NT2/D1 (cell line): ENCODE measurements at regions not wholly inside any gene's neighbourhood (a gene's known extent, or its start where the extent isn't known, plus 50 kb on each side); places are given as distances from the start of the nearest gene placed in this dataset.

ENCODE experiments used
- DNase-seq: peaks from one replicate; pipeline ENCODE4 v3.0.0-alpha.2; 2011; ENCODE audit warnings: low read depth, low spot score
- H3K27me3 ChIP-seq: 2 replicates; pipeline ENCODE4 v1.6.0; 2011; ENCODE audit warnings: mild to moderate bottlenecking; ENCODE audit not compliant: insufficient read length, insufficient read depth
- H3K36me3 ChIP-seq: 2 replicates; pipeline ENCODE4 v1.6.1; 2011; ENCODE audit warnings: mild to moderate bottlenecking, low read length, mixed read lengths; ENCODE audit not compliant: insufficient read depth, insufficient read length
- H3K4me1 ChIP-seq: 2 replicates; pipeline ENCODE4 v1.5.1; 2011; ENCODE audit not compliant: insufficient read depth, insufficient read length
- H3K4me3 ChIP-seq: 2 replicates; pipeline ENCODE4 v1.5.1; 2011; ENCODE audit warnings: low read depth; ENCODE audit not compliant: insufficient read length
- H3K9ac ChIP-seq: 2 replicates; pipeline ENCODE4 v1.6.0; 2011; ENCODE audit warnings: low read depth; ENCODE audit not compliant: insufficient read length
- H3K9me3 ChIP-seq: 2 replicates; pipeline ENCODE4 v1.5.1; 2011; ENCODE audit warnings: mild to moderate bottlenecking, low read length; ENCODE audit not compliant: insufficient read depth
- SUZ12 ChIP-seq: IDR thresholded peaks from 2 replicates; pipeline ENCODE4 v1.6.1; 2011; ENCODE audit not compliant: insufficient read length, insufficient read depth; ENCODE audit errors: extremely low read depth
- YY1 ChIP-seq: IDR thresholded peaks from 2 replicates; pipeline ENCODE4 v1.6.1; 2011; ENCODE audit not compliant: insufficient read length, insufficient read depth
- ZNF274 ChIP-seq: IDR thresholded peaks from 2 replicates; pipeline ENCODE4 v1.6.1; 2011; ENCODE audit warnings: mild to moderate bottlenecking, low read depth, low read length

GRCh38 chr2:45300026-45300750, 290.9 kb upstream of the SIX2 start:
- DNase-seq: no peak
- Histone ChIP-seq H3K27me3 (no peaks in the 10 kb centered on the region), H3K9me3 (no peaks in the 10 kb centered on the region), H3K4me3 (no peak overlapping the region), H3K36me3 (no peaks in the 10 kb centered on the region), H3K4me1 (no peaks in the 10 kb centered on the region), H3K9ac (no peak overlapping the region)
- TF ChIP-seq SUZ12 (no peak), ZNF274 (no peak), YY1 (no peak)

GRCh38 chr2:45299361-45299760, 290.1 kb upstream of the SIX2 start:
- no peak for TF ChIP-seq ZNF274
- no peak for TF ChIP-seq SUZ12
- no peak for TF ChIP-seq YY1
- Histone ChIP-seq H3K27me3 (no peaks in the 10 kb centered on the region), H3K36me3 (no peaks in the 10 kb centered on the region), H3K9ac (no peak overlapping the region), H3K4me3 (no peak overlapping the region), H3K9me3 (no peaks in the 10 kb centered on the region), H3K4me1 (no peaks in the 10 kb centered on the region)
- DNase-seq: no peak

GRCh38 chr2:45293182-45293581, 283.9 kb upstream of the SIX2 start:
- Histone ChIP-seq H3K4me3 (no peak overlapping the region), H3K9me3 (peaks cover 8% of the 10 kb centered on the region; the same call in 1 of the 2 replicates), H3K4me1 (no peaks in the 10 kb centered on the region), H3K36me3 (no peaks in the 10 kb centered on the region), H3K9ac (no peak overlapping the region), H3K27me3 (no peaks in the 10 kb centered on the region)
- TF ChIP-seq ZNF274 (no peak), SUZ12 (no peak), YY1 (no peak)
- no peak for DNase-seq

GRCh38 chr2:45291296-45291701, 282.0 kb upstream of the SIX2 start:
- Histone ChIP-seq H3K27me3 (no peaks in the 10 kb centered on the region), H3K4me1 (no peaks in the 10 kb centered on the region), H3K9me3 (peaks cover 8% of the 10 kb centered on the region; the same call in 1 of the 2 replicates), H3K4me3 (no peak overlapping the region), H3K36me3 (no peaks in the 10 kb centered on the region), H3K9ac (no peak overlapping the region)
- DNase-seq: no peak
- TF ChIP-seq SUZ12 (no peak), YY1 (no peak), ZNF274 (no peak)

GRCh38 chr2:45289997-45290709, 280.9 kb upstream of the SIX2 start:
- TF ChIP-seq YY1 (no peak), ZNF274 (no peak), SUZ12 (no peak)
- Histone ChIP-seq H3K36me3 (no peaks in the 10 kb centered on the region), H3K9me3 (peaks cover 9% of the 10 kb centered on the region; the same call in 1 of the 2 replicates), H3K9ac (no peak overlapping the region), H3K4me1 (no peaks in the 10 kb centered on the region), H3K4me3 (no peak overlapping the region), H3K27me3 (no peaks in the 10 kb centered on the region)
- DNase-seq: no peak

DNA sequence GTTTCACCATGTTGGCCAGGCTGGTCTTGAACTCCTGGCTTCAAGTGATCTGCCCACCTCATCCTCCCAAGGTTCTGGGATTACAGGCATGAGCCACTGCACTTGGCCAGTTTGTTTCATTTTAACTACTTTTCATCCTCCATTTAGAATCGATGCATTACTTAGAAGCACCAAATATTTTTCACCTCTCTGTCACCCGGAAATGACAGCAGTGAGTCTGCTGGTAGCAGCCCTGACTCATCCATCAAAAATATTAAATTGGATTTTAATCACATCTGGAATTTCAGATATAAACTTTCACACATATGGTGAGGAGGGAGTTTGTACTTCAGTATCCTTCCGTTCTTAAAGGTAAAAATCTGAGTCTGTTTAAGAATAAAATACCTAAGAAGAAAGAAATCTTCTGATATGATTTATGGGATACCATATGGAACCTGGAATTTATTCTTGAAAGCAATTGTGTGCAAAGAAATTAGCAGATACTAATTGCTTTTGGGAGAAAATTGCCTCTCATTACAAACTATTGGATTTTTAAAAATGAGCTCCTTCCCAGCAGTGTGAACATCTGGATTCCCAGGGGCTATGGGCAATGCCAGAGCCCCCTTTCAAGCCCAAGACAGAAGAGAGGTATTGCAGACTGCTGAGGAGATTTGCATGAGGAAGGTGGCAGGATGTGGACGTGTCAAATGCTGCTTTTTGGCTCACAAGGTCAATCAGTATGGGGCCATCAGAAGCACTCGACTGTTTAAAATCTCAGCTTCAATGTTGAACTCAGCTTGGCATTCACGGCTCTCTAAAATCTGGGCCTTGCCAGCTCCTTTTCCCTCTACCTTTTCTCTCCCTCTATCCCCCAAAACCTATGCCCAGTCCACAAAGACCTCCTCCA, 279.5 kb upstream of the SIX2 start:
- no peaks in the 10 kb centered on the region for H3K27me3 ChIP-seq
- no peak for DNase-seq
- H3K9me3 ChIP-seq: peaks cover 15% of the 10 kb centered on the region
- TF ChIP-seq ZNF274: no peak
- no peak for TF ChIP-seq YY1
- TF ChIP-seq SUZ12: no peak
- no peak overlapping the region for H3K9ac ChIP-seq
- H3K4me1 ChIP-seq: no peaks in the 10 kb centered on the region
- no peak overlapping the region for H3K4me3 ChIP-seq
- H3K36me3 ChIP-seq: no peaks in the 10 kb centered on the region
